DND-41 (cell line): ENCODE measurements at regions not wholly inside any gene's neighbourhood (a gene's known extent, or its start where the extent isn't known, plus 50 kb on each side); places are given as distances from the start of the nearest gene placed in this dataset.

Experiments
- EZH2 ChIP-seq: IDR thresholded peaks from 3 replicates; pipeline ENCODE4 v1.6.1; 2012; ENCODE audit warnings: borderline replicate concordance, low read depth, mild to moderate bottlenecking, moderate library complexity, low read length, inconsistent platforms; ENCODE audit not compliant: severe bottlenecking
- TF ChIP-seq, protein P1 (sequence below): IDR thresholded peaks from 2 replicates; pipeline ENCODE4 v1.5.1; 2012; ENCODE audit warnings: borderline replicate concordance, low read length, moderate library complexity, mild to moderate bottlenecking; ENCODE audit not compliant: poor library complexity, severe bottlenecking; ENCODE audit errors: extremely low read depth

DNA sequence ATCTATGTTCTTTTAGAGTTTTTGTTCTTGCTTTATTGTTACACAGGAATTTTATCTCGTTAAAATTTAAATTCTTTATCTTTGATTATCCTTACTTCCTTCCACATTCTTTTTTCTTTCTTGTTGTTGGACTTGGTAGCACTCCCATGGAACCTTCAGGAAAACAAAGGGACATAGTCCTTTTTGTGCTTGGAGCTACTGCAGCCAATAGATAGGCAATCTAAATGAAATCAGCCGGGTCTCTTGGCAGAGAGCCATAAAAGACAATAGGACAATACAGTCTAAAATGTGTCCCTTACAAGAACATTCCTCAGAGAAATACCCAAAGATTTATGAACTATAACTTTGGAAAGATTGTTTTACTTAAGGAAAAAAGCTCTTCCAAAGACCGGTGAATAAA is 548.1 kb upstream of the C9orf72 start:
- TF ChIP-seq, protein P1, sequence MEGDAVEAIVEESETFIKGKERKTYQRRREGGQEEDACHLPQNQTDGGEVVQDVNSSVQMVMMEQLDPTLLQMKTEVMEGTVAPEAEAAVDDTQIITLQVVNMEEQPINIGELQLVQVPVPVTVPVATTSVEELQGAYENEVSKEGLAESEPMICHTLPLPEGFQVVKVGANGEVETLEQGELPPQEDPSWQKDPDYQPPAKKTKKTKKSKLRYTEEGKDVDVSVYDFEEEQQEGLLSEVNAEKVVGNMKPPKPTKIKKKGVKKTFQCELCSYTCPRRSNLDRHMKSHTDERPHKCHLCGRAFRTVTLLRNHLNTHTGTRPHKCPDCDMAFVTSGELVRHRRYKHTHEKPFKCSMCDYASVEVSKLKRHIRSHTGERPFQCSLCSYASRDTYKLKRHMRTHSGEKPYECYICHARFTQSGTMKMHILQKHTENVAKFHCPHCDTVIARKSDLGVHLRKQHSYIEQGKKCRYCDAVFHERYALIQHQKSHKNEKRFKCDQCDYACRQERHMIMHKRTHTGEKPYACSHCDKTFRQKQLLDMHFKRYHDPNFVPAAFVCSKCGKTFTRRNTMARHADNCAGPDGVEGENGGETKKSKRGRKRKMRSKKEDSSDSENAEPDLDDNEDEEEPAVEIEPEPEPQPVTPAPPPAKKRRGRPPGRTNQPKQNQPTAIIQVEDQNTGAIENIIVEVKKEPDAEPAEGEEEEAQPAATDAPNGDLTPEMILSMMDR, result no peak
- TF ChIP-seq EZH2, result no peak
